ENCODE measurements at regions not wholly inside any gene's neighbourhood (a gene's known extent, or its start where the extent isn't known, plus 50 kb on each side); places are given as distances from the start of the nearest gene placed in this dataset.

DNA sequence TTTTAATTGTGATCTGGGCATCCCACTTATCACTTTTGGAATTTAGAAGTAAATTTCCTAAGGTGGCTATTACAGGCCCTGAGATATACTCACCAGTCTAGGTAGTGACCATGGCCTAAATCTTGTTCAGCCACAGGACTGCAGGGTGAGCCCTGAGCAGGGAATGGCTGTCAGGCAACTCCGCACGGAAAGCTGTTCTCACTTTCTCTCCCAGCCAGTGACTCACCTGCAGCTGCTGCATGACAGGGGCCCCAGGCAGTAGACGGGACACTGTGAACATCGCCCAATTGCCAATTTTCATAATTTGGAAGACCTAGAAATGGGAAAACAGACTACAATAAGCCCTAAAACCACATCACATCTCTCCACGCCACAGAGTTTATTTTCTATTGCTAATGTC is 69.6 kb upstream of the TAF1L start:
- Histone ChIP-seq H3K79me2 (ENCODE audit: insufficient read depth, low read length) (no peaks in the 10 kb centered on the region), H3K36me3 (ENCODE audit: control insufficient read depth in 1 of 2, insufficient read depth in 2 of 2, low read length in 2 of 2) (no peaks in the 10 kb centered on the region), H3K4me1 (ENCODE audit: control insufficient read depth in 1 of 2, insufficient read depth in 2 of 2, low read length in 2 of 2) (no peaks in the 10 kb centered on the region), H2AFZ (ENCODE audit: low read depth, low read length, poor library complexity, severe bottlenecking) (no peak overlapping the region), H3K4me3 (replicated peaks in 1 of 2; ENCODE audit: low read depth in 1 of 2, low read length in 2 of 2) (no peak overlapping the region), H3K27me3 (ENCODE audit: insufficient read depth, low read length) (peaks cover 15% of the 10 kb centered on the region; the same call in 1 of the 2 replicates), H3K27ac (ENCODE audit: low read depth, low read length) (no peak overlapping the region), H3K9me2 (ENCODE audit: insufficient read depth) (no peaks in the 10 kb centered on the region), H3K4me2 (ENCODE audit: low read length) (no peak overlapping the region), H3K9me3 (ENCODE audit: control insufficient read depth in 1 of 2, insufficient read depth in 1 of 2, low read depth in 1 of 2, low read length in 2 of 2) (no peaks in the 10 kb centered on the region), H3K9ac (ENCODE audit: low read length) (no peak overlapping the region), H4K20me1 (ENCODE audit: insufficient read depth) (no peaks in the 10 kb centered on the region)
- ATAC-seq (no peak), DNase-seq (ENCODE audit: low read depth, low spot score) (no peak)
- CTCF ChIA-PET, result interaction anchor here (1.5 kb wide), 1 partner anchor 118 kb away, joined by 3 read pairs; no protein-coding TSS in a partner anchor
- TF ChIP-seq CEBPB (IDR thresholded peaks at IDR 0.05; ENCODE audit: low read depth), result no peak
- no peak for TF ChIP-seq SRF (IDR thresholded peaks at IDR 0.05; ENCODE audit: low read depth)
- no peak for TF ChIP-seq EZH2phosphoT487 (IDR thresholded peaks at IDR 0.05; ENCODE audit: borderline replicate concordance)
- no peak for TF ChIP-seq FOSL1 (IDR thresholded peaks at IDR 0.05; ENCODE audit: low read depth)
- RAD21 ChIA-PET (ENCODE audit: low non-redundant PET in 1 of 2, low total read pairs in 2 of 2, uncharacterized antibody in 2 of 2, unreplicated experiment in 2 of 2), result no interaction called here
- intact Hi-C loops (cut with micrococcal nuclease), result no loop called here
- no TSS peak for BruUV-seq (replicated peaks)
- POLR2A ChIA-PET, result no interaction called here

DNA sequence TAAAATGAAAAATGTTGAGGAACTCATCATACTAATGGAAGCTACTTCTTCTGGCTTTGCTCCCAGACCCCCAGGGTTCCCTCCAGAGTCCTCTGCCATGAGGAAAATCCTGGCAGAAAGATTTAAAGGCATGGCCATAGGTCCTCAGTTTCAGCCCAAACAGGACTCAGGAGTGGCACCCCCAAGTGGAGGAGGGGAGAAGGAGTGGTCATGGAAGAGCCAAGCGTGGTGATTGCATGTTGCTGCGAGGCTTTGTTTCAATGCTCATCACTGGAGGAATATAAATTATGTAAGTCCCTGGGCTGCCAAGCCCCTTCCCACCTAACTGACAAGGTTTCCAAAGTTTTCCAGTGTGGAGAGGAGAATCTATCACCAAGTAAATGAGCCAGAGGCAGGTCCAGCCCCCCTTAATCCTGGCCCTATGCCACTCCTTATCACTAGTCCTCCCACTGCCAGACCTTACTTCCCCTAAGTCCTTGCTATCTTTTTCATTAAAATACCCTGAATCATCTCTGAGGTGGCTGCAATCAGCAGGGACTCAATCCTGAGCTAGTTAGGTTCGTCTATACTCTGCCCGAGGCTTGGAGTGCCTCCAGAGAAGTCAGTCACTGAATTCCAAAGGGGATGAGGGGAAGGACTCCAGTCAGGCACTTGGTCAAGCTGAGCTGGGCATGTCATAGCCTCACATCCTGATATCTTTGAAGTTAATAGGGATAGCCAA is 70.7 kb upstream of the TAF1L start:
- ChIA-PET RAD21 (ENCODE audit: low non-redundant PET in 1 of 2, low total read pairs in 2 of 2, uncharacterized antibody in 2 of 2, unreplicated experiment in 2 of 2) (no interaction called here), POLR2A (no interaction called here), CTCF (interaction anchor here (1.5 kb wide), 1 partner anchor 119 kb away, joined by 3 read pairs; no protein-coding TSS in a partner anchor)
- intact Hi-C loops (cut with micrococcal nuclease), result no loop called here
- peaks cover 9% of the 10 kb centered on the region; the same call in 1 of the 2 replicates for H3K27me3 ChIP-seq (ENCODE audit: insufficient read depth, low read length)
- no peak for DNase-seq (ENCODE audit: low read depth, low spot score)
- no TSS peak for BruUV-seq (replicated peaks)
- H3K4me3 ChIP-seq (replicated peaks in 1 of 2; ENCODE audit: low read depth in 1 of 2, low read length in 2 of 2), result no peak overlapping the region
- no peaks in the 10 kb centered on the region for H3K9me2 ChIP-seq (ENCODE audit: insufficient read depth)
- H3K9ac ChIP-seq (ENCODE audit: low read length), result no peak overlapping the region
- no peaks in the 10 kb centered on the region for H4K20me1 ChIP-seq (ENCODE audit: insufficient read depth)
- H3K36me3 ChIP-seq (ENCODE audit: control insufficient read depth in 1 of 2, insufficient read depth in 2 of 2, low read length in 2 of 2), result no peaks in the 10 kb centered on the region
- H2AFZ ChIP-seq (ENCODE audit: low read depth, low read length, poor library complexity, severe bottlenecking), result no peak overlapping the region
- H3K79me2 ChIP-seq (ENCODE audit: insufficient read depth, low read length), result no peaks in the 10 kb centered on the region
- peak; percentile 54 for ATAC-seq
- H3K4me1 ChIP-seq (ENCODE audit: control insufficient read depth in 1 of 2, insufficient read depth in 2 of 2, low read length in 2 of 2), result no peaks in the 10 kb centered on the region
- H3K9me3 ChIP-seq (ENCODE audit: control insufficient read depth in 1 of 2, insufficient read depth in 1 of 2, low read depth in 1 of 2, low read length in 2 of 2), result no peaks in the 10 kb centered on the region
- no peak overlapping the region for H3K4me2 ChIP-seq (ENCODE audit: low read length)
- TF ChIP-seq, protein P1, sequence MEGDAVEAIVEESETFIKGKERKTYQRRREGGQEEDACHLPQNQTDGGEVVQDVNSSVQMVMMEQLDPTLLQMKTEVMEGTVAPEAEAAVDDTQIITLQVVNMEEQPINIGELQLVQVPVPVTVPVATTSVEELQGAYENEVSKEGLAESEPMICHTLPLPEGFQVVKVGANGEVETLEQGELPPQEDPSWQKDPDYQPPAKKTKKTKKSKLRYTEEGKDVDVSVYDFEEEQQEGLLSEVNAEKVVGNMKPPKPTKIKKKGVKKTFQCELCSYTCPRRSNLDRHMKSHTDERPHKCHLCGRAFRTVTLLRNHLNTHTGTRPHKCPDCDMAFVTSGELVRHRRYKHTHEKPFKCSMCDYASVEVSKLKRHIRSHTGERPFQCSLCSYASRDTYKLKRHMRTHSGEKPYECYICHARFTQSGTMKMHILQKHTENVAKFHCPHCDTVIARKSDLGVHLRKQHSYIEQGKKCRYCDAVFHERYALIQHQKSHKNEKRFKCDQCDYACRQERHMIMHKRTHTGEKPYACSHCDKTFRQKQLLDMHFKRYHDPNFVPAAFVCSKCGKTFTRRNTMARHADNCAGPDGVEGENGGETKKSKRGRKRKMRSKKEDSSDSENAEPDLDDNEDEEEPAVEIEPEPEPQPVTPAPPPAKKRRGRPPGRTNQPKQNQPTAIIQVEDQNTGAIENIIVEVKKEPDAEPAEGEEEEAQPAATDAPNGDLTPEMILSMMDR (IDR thresholded peaks at IDR 0.05 in 2 of 3, conservative IDR thresholded peaks at IDR 0.05 in 1 of 3; ENCODE audit: borderline replicate concordance in 1 of 3, insufficient read depth in 1 of 3, low read depth in 2 of 3, low read length in 2 of 3), result 0 out of 6 replicates have a peak, but pooled peaks of 1 of the 3 experiments have one; percentile 14
- TF ChIP-seq TCF7L2 (IDR thresholded peaks at IDR 0.05; ENCODE audit: borderline replicate concordance, extremely low read depth, insufficient read depth, insufficient read length), result no peak
- no peak overlapping the region for H3K27ac ChIP-seq (ENCODE audit: low read depth, low read length)
